ENCODE measurements at regions not wholly inside any gene's neighbourhood (a gene's known extent, or its start where the extent isn't known, plus 50 kb on each side); places are given as distances from the start of the nearest gene placed in this dataset.
A peak's percentile ranks its signal among the peaks of the same experiment; 100 is the strongest.

DNA sequence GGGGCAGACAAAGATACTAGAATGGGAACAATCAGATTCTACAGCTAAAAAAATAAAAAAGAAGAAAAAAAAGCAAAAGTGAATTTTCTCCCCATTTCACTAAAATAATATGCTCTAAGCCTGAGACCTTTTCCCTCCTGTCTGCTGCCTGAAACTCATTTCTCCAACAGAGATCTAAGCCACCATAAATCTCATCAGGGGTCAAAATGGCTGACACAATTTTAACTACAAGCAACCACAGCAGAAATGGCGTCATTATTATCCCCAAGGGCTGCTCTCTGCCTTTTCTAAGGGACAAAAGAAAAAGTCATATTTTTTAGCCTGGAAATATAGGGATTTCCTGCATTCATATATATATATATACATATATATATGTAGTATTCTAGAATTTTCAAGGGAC lies 183.7 kb upstream of the CAMK1G start:
- H3K79me2 ChIP-seq (ENCODE audit: insufficient read depth) = no peaks in the 10 kb centered on the region
- no peaks in the 10 kb centered on the region for H3K36me3 ChIP-seq (ENCODE audit: low read depth)
- H3K9me2 ChIP-seq (ENCODE audit: insufficient read depth) = no peaks in the 10 kb centered on the region
- in situ Hi-C loops (cut with MboI) = no loop called here
- H3K4me3 ChIP-seq = no peak overlapping the region
- H3K4me1 ChIP-seq (ENCODE audit: insufficient read depth) = peaks cover 26% of the 10 kb centered on the region
- H3K27me3 ChIP-seq (replicated peaks; ENCODE audit: insufficient read depth) = no peaks in the 10 kb centered on the region
- peaks cover 17% of the 10 kb centered on the region for H3F3A ChIP-seq (ENCODE audit: insufficient read depth)
- H3K9me3 ChIP-seq (ENCODE audit: low read depth) = no peaks in the 10 kb centered on the region
- no peak overlapping the region for H3K9ac ChIP-seq
- TF ChIP-seq EZH2phosphoT487 (IDR thresholded peaks at IDR 0.05; ENCODE audit: insufficient read depth, low read depth) (no peak), EZH2 (IDR thresholded peaks at IDR 0.05; ENCODE audit: insufficient read depth, poor library complexity, severe bottlenecking) (no peak)
- no peak for DNase-seq
- 92 to 94% methylated on average over 1 of the region's 1 CpG for WGBS, 2 experiments (ENCODE audit: low coverage in 1 of 2, low lambda C conversion rate in 2 of 2, missing lambda C conversion rate in 2 of 2)
- H2AFZ ChIP-seq = no peak overlapping the region
- H3K27ac ChIP-seq = no peak overlapping the region
- no peaks in the 10 kb centered on the region for H4K20me1 ChIP-seq (ENCODE audit: insufficient read depth)
- H3K4me2 ChIP-seq (ENCODE audit: unreplicated experiment) = no peak overlapping the region

DNA sequence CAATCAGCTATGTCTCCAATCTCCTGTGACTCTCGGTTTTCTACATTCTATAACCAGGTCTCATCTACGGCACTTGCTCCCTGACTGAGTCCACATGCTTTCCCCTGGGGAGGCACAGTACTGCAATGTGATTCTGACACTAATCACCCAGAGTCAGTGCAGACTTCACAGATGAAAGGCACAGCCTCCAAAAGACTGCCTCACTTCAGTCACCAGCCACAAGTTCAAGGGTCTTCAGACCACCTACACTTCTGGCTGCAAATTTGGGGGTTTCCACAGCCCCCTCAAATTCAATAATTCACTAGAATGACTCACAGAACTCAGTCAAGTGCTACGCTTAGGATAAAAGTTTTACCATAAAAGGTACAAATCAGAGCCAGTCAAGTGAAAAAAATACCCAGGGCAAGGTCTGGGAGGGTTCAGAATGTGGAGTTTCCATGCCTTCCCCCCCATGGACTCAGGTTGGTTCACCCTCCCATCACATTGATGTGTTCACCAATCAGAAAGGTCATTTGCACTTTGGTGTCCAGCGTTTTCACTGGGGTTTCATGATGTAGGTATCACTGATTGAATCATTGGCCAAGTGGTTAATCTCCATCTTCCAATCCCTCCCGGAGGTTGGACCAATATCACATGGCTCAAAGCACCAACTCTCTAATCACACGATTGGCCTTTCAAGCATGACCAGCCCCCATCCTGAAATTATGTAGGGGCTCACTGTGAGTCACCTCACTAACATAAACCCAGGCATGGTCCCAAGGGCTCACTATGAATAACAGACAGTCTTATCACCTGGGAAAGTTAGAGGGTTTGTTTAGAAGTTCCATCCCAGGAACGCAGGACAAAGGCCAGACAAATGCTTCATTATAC lies 182.9 kb upstream of the CAMK1G start:
- TF ChIP-seq EZH2 (IDR thresholded peaks at IDR 0.05; ENCODE audit: insufficient read depth, poor library complexity, severe bottlenecking) = no peak
- TF ChIP-seq EZH2phosphoT487 (IDR thresholded peaks at IDR 0.05; ENCODE audit: insufficient read depth, low read depth) = no peak

DNA sequence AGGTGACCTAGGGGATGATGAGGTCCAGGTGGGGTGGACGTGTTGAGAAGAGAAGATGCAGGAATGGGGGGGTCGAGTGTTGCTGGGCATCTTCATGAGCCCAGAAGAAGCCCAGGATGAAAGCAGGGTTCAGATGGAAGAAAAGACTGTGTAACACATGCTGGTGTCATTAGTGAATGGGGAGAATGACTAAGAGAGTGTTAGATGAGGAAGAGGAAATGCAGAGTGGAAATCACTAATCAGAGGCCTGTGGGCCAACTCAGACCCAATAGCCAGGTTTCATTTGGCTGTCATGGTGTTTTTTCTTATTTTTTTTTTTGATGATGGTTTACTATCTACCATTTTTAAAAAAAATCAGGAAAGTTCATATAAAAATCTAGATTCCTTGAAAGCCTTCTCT lies 180.8 kb upstream of the CAMK1G start:
- no peaks in the 10 kb centered on the region for H3K9me3 ChIP-seq (ENCODE audit: low read depth)
- H4K20me1 ChIP-seq (ENCODE audit: insufficient read depth) = no peaks in the 10 kb centered on the region
- no peaks in the 10 kb centered on the region for H3K36me3 ChIP-seq (ENCODE audit: low read depth)
- H3K9ac ChIP-seq = no peak overlapping the region
- peaks cover 38% of the 10 kb centered on the region for H3K4me1 ChIP-seq (ENCODE audit: insufficient read depth)
- H2AFZ ChIP-seq = no peak overlapping the region
- no peaks in the 10 kb centered on the region for H3K79me2 ChIP-seq (ENCODE audit: insufficient read depth)
- DNase-seq = peak; percentile 49
- no peak overlapping the region for H3K4me2 ChIP-seq (ENCODE audit: unreplicated experiment)
- 71 to 73% methylated on average over 2 of the region's 2 CpGs for WGBS, 2 experiments (ENCODE audit: low coverage in 1 of 2, low lambda C conversion rate in 2 of 2, missing lambda C conversion rate in 2 of 2)
- H3K9me2 ChIP-seq (ENCODE audit: insufficient read depth) = no peaks in the 10 kb centered on the region
- H3K4me3 ChIP-seq = no peak overlapping the region
- no peak overlapping the region for H3K27ac ChIP-seq
- H3K27me3 ChIP-seq (replicated peaks; ENCODE audit: insufficient read depth) = no peaks in the 10 kb centered on the region
- TF ChIP-seq EZH2phosphoT487 (IDR thresholded peaks at IDR 0.05; ENCODE audit: insufficient read depth, low read depth) (no peak), EZH2 (IDR thresholded peaks at IDR 0.05; ENCODE audit: insufficient read depth, poor library complexity, severe bottlenecking) (no peak)
- peaks cover 29% of the 10 kb centered on the region for H3F3A ChIP-seq (ENCODE audit: insufficient read depth)
- in situ Hi-C loops (cut with MboI) = no loop called here

More for the DNA sequence above, 182.9 kb upstream of the CAMK1G start:
- peaks cover 34% of the 10 kb centered on the region for H3K4me1 ChIP-seq (ENCODE audit: insufficient read depth)
- in situ Hi-C loops (cut with MboI) = no loop called here
- H3K27ac ChIP-seq = no peak overlapping the region
- H3K36me3 ChIP-seq (ENCODE audit: low read depth) = no peaks in the 10 kb centered on the region
- H3K4me3 ChIP-seq = no peak overlapping the region
- no peak overlapping the region for H3K9ac ChIP-seq
- H3K79me2 ChIP-seq (ENCODE audit: insufficient read depth) = no peaks in the 10 kb centered on the region
- 95 to 97% methylated on average over 7 of the region's 7 CpGs for WGBS, 2 experiments (ENCODE audit: low coverage in 1 of 2, low lambda C conversion rate in 2 of 2, missing lambda C conversion rate in 2 of 2)
- H4K20me1 ChIP-seq (ENCODE audit: insufficient read depth) = no peaks in the 10 kb centered on the region
- no peak overlapping the region for H3K4me2 ChIP-seq (ENCODE audit: unreplicated experiment)
- no peak overlapping the region for H2AFZ ChIP-seq
- no peak for DNase-seq
- peaks cover 24% of the 10 kb centered on the region for H3F3A ChIP-seq (ENCODE audit: insufficient read depth)
- H3K9me2 ChIP-seq (ENCODE audit: insufficient read depth) = no peaks in the 10 kb centered on the region
- H3K9me3 ChIP-seq (ENCODE audit: low read depth) = no peaks in the 10 kb centered on the region
- no peaks in the 10 kb centered on the region for H3K27me3 ChIP-seq (replicated peaks; ENCODE audit: insufficient read depth)

- 86 to 92% methylated on average over 7 of the region's 7 CpGs for WGBS, 2 experiments (ENCODE audit: low coverage in 1 of 2, low lambda C conversion rate in 2 of 2, missing lambda C conversion rate in 2 of 2)
Observed at GRCh38 chr1:209403921-209404320, 179.6 kb upstream of the CAMK1G start.

More at GRCh38 chr1:209403921-209404320, 179.6 kb upstream of the CAMK1G start:
- no peaks in the 10 kb centered on the region for H3K9me2 ChIP-seq (ENCODE audit: insufficient read depth)
- H3K36me3 ChIP-seq (ENCODE audit: low read depth) = no peaks in the 10 kb centered on the region
- no peaks in the 10 kb centered on the region for H4K20me1 ChIP-seq (ENCODE audit: insufficient read depth)
- no peak overlapping the region for H3K27ac ChIP-seq
- no peak for DNase-seq
- H3K79me2 ChIP-seq (ENCODE audit: insufficient read depth) = no peaks in the 10 kb centered on the region
- H3K9ac ChIP-seq = no peak overlapping the region
- H3K4me3 ChIP-seq = no peak overlapping the region
- in situ Hi-C loops (cut with MboI) = no loop called here
- H3K27me3 ChIP-seq (replicated peaks; ENCODE audit: insufficient read depth) = no peaks in the 10 kb centered on the region
- H3K9me3 ChIP-seq (ENCODE audit: low read depth) = no peaks in the 10 kb centered on the region
- H2AFZ ChIP-seq = no peak overlapping the region
- TF ChIP-seq EZH2 (IDR thresholded peaks at IDR 0.05; ENCODE audit: insufficient read depth, poor library complexity, severe bottlenecking) (no peak), EZH2phosphoT487 (IDR thresholded peaks at IDR 0.05; ENCODE audit: insufficient read depth, low read depth) (no peak)
- H3F3A ChIP-seq (ENCODE audit: insufficient read depth) = peaks cover 20% of the 10 kb centered on the region
- no peak overlapping the region for H3K4me2 ChIP-seq (ENCODE audit: unreplicated experiment)
- peaks cover 27% of the 10 kb centered on the region for H3K4me1 ChIP-seq (ENCODE audit: insufficient read depth)
